ENCODE measurements at regions not wholly inside any gene's neighbourhood (a gene's known extent, or its start where the extent isn't known, plus 50 kb on each side); places are given as distances from the start of the nearest gene placed in this dataset.

DNA sequence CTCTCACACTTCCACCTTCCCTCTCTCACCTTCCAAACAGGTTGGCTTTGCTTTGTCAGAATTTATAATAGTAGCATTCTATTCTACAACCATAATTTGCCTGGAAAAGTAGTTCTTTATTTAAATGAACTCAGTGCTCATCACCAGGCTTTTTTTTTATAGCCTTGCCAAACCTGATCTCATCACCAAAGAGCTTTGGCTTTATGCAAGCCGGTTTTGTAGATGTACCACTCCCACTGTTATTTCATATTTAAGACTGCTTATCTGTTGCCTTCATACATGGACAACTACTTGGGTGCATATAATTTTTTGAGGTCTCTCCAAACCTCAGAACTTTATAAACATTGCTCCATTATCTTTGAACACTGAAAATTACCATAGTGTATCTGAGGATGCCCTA lies 246.1 kb upstream of the PPP2R3A start:
- TF ChIP-seq, protein P1, sequence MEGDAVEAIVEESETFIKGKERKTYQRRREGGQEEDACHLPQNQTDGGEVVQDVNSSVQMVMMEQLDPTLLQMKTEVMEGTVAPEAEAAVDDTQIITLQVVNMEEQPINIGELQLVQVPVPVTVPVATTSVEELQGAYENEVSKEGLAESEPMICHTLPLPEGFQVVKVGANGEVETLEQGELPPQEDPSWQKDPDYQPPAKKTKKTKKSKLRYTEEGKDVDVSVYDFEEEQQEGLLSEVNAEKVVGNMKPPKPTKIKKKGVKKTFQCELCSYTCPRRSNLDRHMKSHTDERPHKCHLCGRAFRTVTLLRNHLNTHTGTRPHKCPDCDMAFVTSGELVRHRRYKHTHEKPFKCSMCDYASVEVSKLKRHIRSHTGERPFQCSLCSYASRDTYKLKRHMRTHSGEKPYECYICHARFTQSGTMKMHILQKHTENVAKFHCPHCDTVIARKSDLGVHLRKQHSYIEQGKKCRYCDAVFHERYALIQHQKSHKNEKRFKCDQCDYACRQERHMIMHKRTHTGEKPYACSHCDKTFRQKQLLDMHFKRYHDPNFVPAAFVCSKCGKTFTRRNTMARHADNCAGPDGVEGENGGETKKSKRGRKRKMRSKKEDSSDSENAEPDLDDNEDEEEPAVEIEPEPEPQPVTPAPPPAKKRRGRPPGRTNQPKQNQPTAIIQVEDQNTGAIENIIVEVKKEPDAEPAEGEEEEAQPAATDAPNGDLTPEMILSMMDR (IDR thresholded peaks at IDR 0.05), result no peak
- TF ChIP-seq POLR2A (IDR thresholded peaks at IDR 0.05), result no peak
